OCI-LY3 (cell line): ENCODE measurements at regions not wholly inside any gene's neighbourhood (a gene's known extent, or its start where the extent isn't known, plus 50 kb on each side); places are given as distances from the start of the nearest gene placed in this dataset.

Experiments used
- CTCF ChIP-seq: fragments of 200-600, 300-600 bp; sonication (generic); IDR thresholded peaks from 2 replicates; pipeline ENCODE4 v1.5.1; 2014; ENCODE audit warnings: antibody characterized with exemption, low read length, low read depth
- EZH2phosphoT487 ChIP-seq: fragments of 200-600 bp; shearing (Covaris generic); IDR thresholded peaks from 2 replicates; pipeline ENCODE4 v1.6.1; 2018; ENCODE audit warnings: antibody characterized with exemption, mixed run types, low read depth

GRCh38 chr2:216936954-216937357 is 77.1 kb upstream of the TNP1 start:
- TF ChIP-seq CTCF = no peak
- TF ChIP-seq EZH2phosphoT487 = no peak
